ENCODE measurements at regions not wholly inside any gene's neighbourhood (a gene's known extent, or its start where the extent isn't known, plus 50 kb on each side); places are given as distances from the start of the nearest gene placed in this dataset.

GRCh38 chr13:85241060-85241459, 558.2 kb downstream of the SLITRK6 start:
- TF ChIP-seq POLR2A (IDR thresholded peaks at IDR 0.05) = no peak
- TF ChIP-seq, protein P1, sequence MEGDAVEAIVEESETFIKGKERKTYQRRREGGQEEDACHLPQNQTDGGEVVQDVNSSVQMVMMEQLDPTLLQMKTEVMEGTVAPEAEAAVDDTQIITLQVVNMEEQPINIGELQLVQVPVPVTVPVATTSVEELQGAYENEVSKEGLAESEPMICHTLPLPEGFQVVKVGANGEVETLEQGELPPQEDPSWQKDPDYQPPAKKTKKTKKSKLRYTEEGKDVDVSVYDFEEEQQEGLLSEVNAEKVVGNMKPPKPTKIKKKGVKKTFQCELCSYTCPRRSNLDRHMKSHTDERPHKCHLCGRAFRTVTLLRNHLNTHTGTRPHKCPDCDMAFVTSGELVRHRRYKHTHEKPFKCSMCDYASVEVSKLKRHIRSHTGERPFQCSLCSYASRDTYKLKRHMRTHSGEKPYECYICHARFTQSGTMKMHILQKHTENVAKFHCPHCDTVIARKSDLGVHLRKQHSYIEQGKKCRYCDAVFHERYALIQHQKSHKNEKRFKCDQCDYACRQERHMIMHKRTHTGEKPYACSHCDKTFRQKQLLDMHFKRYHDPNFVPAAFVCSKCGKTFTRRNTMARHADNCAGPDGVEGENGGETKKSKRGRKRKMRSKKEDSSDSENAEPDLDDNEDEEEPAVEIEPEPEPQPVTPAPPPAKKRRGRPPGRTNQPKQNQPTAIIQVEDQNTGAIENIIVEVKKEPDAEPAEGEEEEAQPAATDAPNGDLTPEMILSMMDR (IDR thresholded peaks at IDR 0.05) = no peak
- no peak for ATAC-seq
- Histone ChIP-seq H3K4me3 (no peak overlapping the region), H3K4me1 (no peaks in the 10 kb centered on the region), H3K27ac (no peak overlapping the region), H3K9me3 (peaks cover 0 to 4% (median 0%) of the 10 kb centered on the region in 12 donors), H3K27me3 (no peaks in the 10 kb centered on the region), H3K36me3 (no peaks in the 10 kb centered on the region)
- intact Hi-C loops (cut with DNase I) = no loop called here
- 69 to 80% (median 77%) methylated on average over 2 of the region's 2 CpGs for WGBS, 4 donors
- DNase-seq = no peak

- DNase-seq (no peak), ATAC-seq (no peak)
- H3K9me3 ChIP-seq = peaks cover 0 to 4% (median 0%) of the 10 kb centered on the region in 12 donors
- H3K4me3 ChIP-seq = no peak overlapping the region
- no peak overlapping the region for H3K27ac ChIP-seq
- TF ChIP-seq POLR2A (IDR thresholded peaks at IDR 0.05) = no peak
- TF ChIP-seq, protein P1 (IDR thresholded peaks at IDR 0.05) = no peak
- intact Hi-C loops (cut with DNase I) = no loop called here
- no peaks in the 10 kb centered on the region for H3K27me3 ChIP-seq
- 88 to 100% (median 91%) methylated on average over 1 of the region's 1 CpG for WGBS, 4 donors
- H3K4me1 ChIP-seq = no peaks in the 10 kb centered on the region
- H3K36me3 ChIP-seq = no peaks in the 10 kb centered on the region
Observed at GRCh38 chr13:85236413-85236812, 562.8 kb downstream of the SLITRK6 start.

DNA sequence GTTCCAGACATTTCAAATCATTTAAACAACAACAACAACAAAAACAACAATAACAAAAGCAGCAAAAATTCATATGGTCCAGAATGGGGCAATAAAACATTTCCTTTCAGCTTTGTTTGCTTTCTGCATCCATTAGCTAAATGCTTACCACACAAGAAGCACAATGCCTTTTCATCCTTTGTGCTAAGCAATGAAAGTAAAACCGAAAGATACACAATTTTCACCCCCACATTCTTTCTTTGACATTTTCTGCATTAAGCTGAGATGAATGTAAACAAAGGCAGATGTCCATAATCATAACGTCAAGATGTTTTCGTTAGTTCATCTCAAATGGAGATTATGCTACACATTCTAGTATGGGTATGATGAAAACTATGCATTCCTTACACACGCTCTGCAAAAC, 568.5 kb downstream of the SLITRK6 start:
- Histone ChIP-seq H3K27me3 (no peaks in the 10 kb centered on the region), H3K4me3 (no peak overlapping the region), H3K4me1 (no peaks in the 10 kb centered on the region), H3K9me3 (peaks cover 0 to 7% (median 0%) of the 10 kb centered on the region in 12 donors), H3K27ac (no peak overlapping the region), H3K36me3 (no peaks in the 10 kb centered on the region)
- intact Hi-C loops (cut with DNase I) = no loop called here
- TF ChIP-seq, protein P1 (IDR thresholded peaks at IDR 0.05) = no peak
- no peak for TF ChIP-seq POLR2A (IDR thresholded peaks at IDR 0.05)
- no peak for ATAC-seq
- 71 to 76% (median 73%) methylated on average over 4 of the region's 4 CpGs for WGBS, 4 donors
- DNase-seq = no peak

DNA sequence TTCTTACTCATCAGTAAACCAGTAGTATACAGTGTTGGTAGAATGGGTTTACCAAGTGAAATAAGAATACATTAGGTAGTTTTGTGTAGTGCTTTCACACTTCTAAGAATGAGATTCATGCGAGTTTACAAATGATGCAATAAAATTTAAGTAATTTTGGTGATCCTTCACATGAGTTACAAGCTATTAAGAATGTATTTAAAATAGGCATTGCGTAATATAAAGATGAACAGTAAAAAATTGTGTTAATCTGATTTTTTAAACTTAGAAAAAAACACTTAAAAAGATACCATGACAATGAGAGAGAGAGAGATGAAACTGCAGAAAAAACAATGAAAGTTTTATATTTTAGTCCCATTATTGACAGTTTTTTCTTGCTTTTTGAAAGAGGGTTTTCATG, 570.5 kb downstream of the SLITRK6 start:
- H3K9me3 ChIP-seq = peaks cover 0 to 7% (median 0%) of the 10 kb centered on the region in 12 donors
- intact Hi-C loops (cut with DNase I) = no loop called here
- no peak for ATAC-seq
- DNase-seq = no peak
- no peaks in the 10 kb centered on the region for H3K4me1 ChIP-seq
- WGBS, 4 donors = 87 to 90% (median 88%) methylated on average over 2 of the region's 2 CpGs
- no peak overlapping the region for H3K4me3 ChIP-seq
- no peak overlapping the region for H3K27ac ChIP-seq
- H3K27me3 ChIP-seq = no peaks in the 10 kb centered on the region
- H3K36me3 ChIP-seq = no peaks in the 10 kb centered on the region
- TF ChIP-seq, protein P1 (IDR thresholded peaks at IDR 0.05) = no peak
- no peak for TF ChIP-seq POLR2A (IDR thresholded peaks at IDR 0.05)
